ENCODE measurements at regions not wholly inside any gene's neighbourhood (a gene's known extent, or its start where the extent isn't known, plus 50 kb on each side); places are given as distances from the start of the nearest gene placed in this dataset.

- DNase-seq (ENCODE audit: low spot score), result no peak
Measured at GRCh38 chr2:15842758-15843666, 97.3 kb upstream of the MYCN start.

- no peak for DNase-seq (ENCODE audit: low spot score)
Measured at GRCh38 chr2:15844211-15844801, 96.0 kb upstream of the MYCN start.

- DNase-seq (ENCODE audit: low spot score), result no peak
Measured at GRCh38 chr2:15845294-15845693, 95.1 kb upstream of the MYCN start.

GRCh38 chr2:15845737-15846405 is 94.5 kb upstream of the MYCN start:
- DNase-seq (ENCODE audit: low spot score), result no peak

- DNase-seq (ENCODE audit: low spot score), result no peak
Measured at GRCh38 chr2:15846626-15847025, 93.7 kb upstream of the MYCN start.

- no peak for DNase-seq (ENCODE audit: low spot score)
Measured at GRCh38 chr2:15850534-15850933, 89.8 kb upstream of the MYCN start.

GRCh38 chr2:15851076-15851693 is 89.2 kb upstream of the MYCN start:
- DNase-seq (ENCODE audit: low spot score), result no peak

- no peak for DNase-seq (ENCODE audit: low spot score)
Measured at GRCh38 chr2:15852811-15853210, 87.5 kb upstream of the MYCN start.

- DNase-seq (ENCODE audit: low spot score), result no peak
Measured at GRCh38 chr2:15853903-15854302, 86.4 kb upstream of the MYCN start.

- no peak for DNase-seq (ENCODE audit: low spot score)
Measured at GRCh38 chr2:15855766-15856260, 84.5 kb upstream of the MYCN start.

GRCh38 chr2:15856318-15856717 is 84.0 kb upstream of the MYCN start:
- DNase-seq (ENCODE audit: low spot score), result no peak

GRCh38 chr2:15858466-15858865 is 81.9 kb upstream of the MYCN start:
- no peak for DNase-seq (ENCODE audit: low spot score)

GRCh38 chr2:15860051-15860663 is 80.2 kb upstream of the MYCN start:
- DNase-seq (ENCODE audit: low spot score), result no peak

GRCh38 chr2:15860760-15861159 is 79.6 kb upstream of the MYCN start:
- no peak for DNase-seq (ENCODE audit: low spot score)

GRCh38 chr2:15861172-15861822 is 79.1 kb upstream of the MYCN start:
- no peak for DNase-seq (ENCODE audit: low spot score)

- DNase-seq (ENCODE audit: low spot score), result no peak
Measured at GRCh38 chr2:15861898-15862297, 78.5 kb upstream of the MYCN start.

GRCh38 chr2:15863089-15863488 is 77.3 kb upstream of the MYCN start:
- no peak for DNase-seq (ENCODE audit: low spot score)

- no peak for DNase-seq (ENCODE audit: low spot score)
Measured at GRCh38 chr2:15863494-15864175, 76.7 kb upstream of the MYCN start.

GRCh38 chr2:15864176-15864769 is 76.1 kb upstream of the MYCN start:
- DNase-seq (ENCODE audit: low spot score), result no peak

GRCh38 chr2:15865923-15866322 is 74.4 kb upstream of the MYCN start:
- no peak for DNase-seq (ENCODE audit: low spot score)

All from kidney capillary endothelial cell (primary cell).